ENCODE measurements at regions not wholly inside any gene's neighbourhood (a gene's known extent, or its start where the extent isn't known, plus 50 kb on each side); places are given as distances from the start of the nearest gene placed in this dataset.

- no peak for TF ChIP-seq CTCF (conservative IDR thresholded peaks at IDR 0.05; ENCODE audit: low read depth, low read length)
- TF ChIP-seq EZH2 (IDR thresholded peaks at IDR 0.05; ENCODE audit: low read length, unreplicated experiment), result no peak
- TF ChIP-seq EZH2phosphoT487 (IDR thresholded peaks at IDR 0.05; ENCODE audit: borderline replicate concordance, low read length), result no peak
Measured at GRCh38 chr5:40399349-40399748, 280.4 kb upstream of the PTGER4 start.
